HG03025 (cell line): ENCODE measurements at regions not wholly inside any gene's neighbourhood (a gene's known extent, or its start where the extent isn't known, plus 50 kb on each side); places are given as distances from the start of the nearest gene placed in this dataset.
"Not testable (repeated sequence)": the region's sequence is repeated elsewhere in the genome, so short reads cannot be mapped to it uniquely, and the experiment has no call there.

Experiments used
- ATAC-seq: cut with Tn5 transposase; IDR thresholded peaks from one replicate; pipeline ENCODE4 v1.9.1; 2021; ENCODE audit warnings: mild to moderate bottlenecking, moderate library complexity; ENCODE audit not compliant: unreplicated experiment, low FRiP score

- ATAC-seq = no peak
Observed at GRCh38 chr14:65153101-65153500, 50.8 kb upstream of the MAX start.

GRCh38 chr14:65156568-65157366 is 54.5 kb upstream of the MAX start:
- peak; percentile 74 for ATAC-seq

GRCh38 chr14:65159281-65160062 is 57.2 kb upstream of the MAX start:
- peak; percentile 39 for ATAC-seq

GRCh38 chr14:65160091-65160490 is 57.8 kb upstream of the MAX start:
- ATAC-seq = no peak

- ATAC-seq = no peak
Observed at GRCh38 chr14:65162031-65162430, 59.7 kb upstream of the MAX start.

- no peak for ATAC-seq
Observed at GRCh38 chr14:65164068-65164824, 61.9 kb upstream of the MAX start.

- ATAC-seq = no peak
Observed at GRCh38 chr14:65164825-65165135, 62.5 kb upstream of the MAX start.

- no peak for ATAC-seq
Observed at GRCh38 chr14:65167072-65167645, 64.8 kb upstream of the MAX start.

GRCh38 chr14:65168840-65169239 is 66.5 kb upstream of the MAX start:
- no peak for ATAC-seq

GRCh38 chr14:65169351-65169750 is 67.0 kb upstream of the MAX start:
- ATAC-seq = peak; percentile 71

GRCh38 chr14:65170318-65170717 is 68.0 kb upstream of the MAX start:
- no peak for ATAC-seq

- no peak for ATAC-seq
Observed at GRCh38 chr14:65170768-65171507, 68.6 kb upstream of the MAX start.

GRCh38 chr14:65173973-65174693 is 71.8 kb upstream of the MAX start:
- no peak for ATAC-seq

- ATAC-seq = no peak
Observed at GRCh38 chr14:65174783-65175182, 72.5 kb upstream of the MAX start.

- no peak for ATAC-seq
Observed at GRCh38 chr14:65177551-65177950, 75.2 kb upstream of the MAX start.

GRCh38 chr14:65179231-65179630 is 76.9 kb upstream of the MAX start:
- ATAC-seq = not testable (repeated sequence)

GRCh38 chr14:65179918-65180724 is 77.8 kb upstream of the MAX start:
- ATAC-seq = peak; percentile 84

- ATAC-seq = no peak
Observed at GRCh38 chr14:65180725-65181025, 78.4 kb upstream of the MAX start.
